Mesendoderm (in vitro differentiated cells): ENCODE measurements at regions not wholly inside any gene's neighbourhood (a gene's known extent, or its start where the extent isn't known, plus 50 kb on each side); places are given as distances from the start of the nearest gene placed in this dataset.

Experiments
- DNase-seq: peaks from one replicate; pipeline ENCODE4 v3.0.0; 2013
- H2AK5ac ChIP-seq: 2 replicates; pipeline ENCODE4 v1.6.1; 2013; ENCODE audit warnings: low read length, inconsistent platforms
- H2BK120ac ChIP-seq: 2 replicates; pipeline ENCODE4 v1.6.1; 2013; ENCODE audit warnings: low read depth, mild to moderate bottlenecking, low read length, moderate library complexity, mixed read lengths
- H2BK15ac ChIP-seq: replicated peaks from 2 replicates; pipeline ENCODE4 v1.6.1; 2013; ENCODE audit warnings: low read depth, mild to moderate bottlenecking, moderate library complexity
- H2BK5ac ChIP-seq: 2 replicates; pipeline ENCODE4 v1.6.1; 2013; ENCODE audit warnings: low read length, inconsistent platforms
- H3K18ac ChIP-seq: 2 replicates; pipeline ENCODE4 v1.6.1; 2013; ENCODE audit warnings: mild to moderate bottlenecking, low read length, mixed read lengths
- H3K23ac ChIP-seq: one replicate; pipeline ENCODE4 v1.6.1; 2013; ENCODE audit warnings: low read length
- H3K27ac ChIP-seq: 2 replicates; pipeline ENCODE4 v1.5.1; 2013; ENCODE audit warnings: low read depth, mild to moderate bottlenecking, inconsistent platforms, low read length, moderate library complexity
- H3K27me3 ChIP-seq: 2 replicates; pipeline ENCODE4 v1.6.1; 2013; ENCODE audit warnings: low read length, control low read depth, mild to moderate bottlenecking, inconsistent platforms; ENCODE audit not compliant: insufficient read depth, poor library complexity
- H3K36me3 ChIP-seq: 2 replicates; pipeline ENCODE4 v1.6.1; 2013; ENCODE audit warnings: low read length, inconsistent platforms; ENCODE audit not compliant: control insufficient read depth, insufficient read depth
- H3K4ac ChIP-seq: one replicate; pipeline ENCODE4 v1.6.1; 2013; ENCODE audit warnings: low read depth, mild to moderate bottlenecking, low read length, moderate library complexity
- H3K4me1 ChIP-seq: 2 replicates; pipeline ENCODE4 v1.6.1; 2013; ENCODE audit warnings: low read depth, low read length, inconsistent platforms; ENCODE audit not compliant: control insufficient read depth
- H3K4me2 ChIP-seq: 2 replicates; pipeline ENCODE4 v1.6.1; 2013; ENCODE audit warnings: low read length
- H3K4me3 ChIP-seq: 2 replicates; pipeline ENCODE4 v1.5.1; 2013; ENCODE audit warnings: mild to moderate bottlenecking, low read length
- H3K56ac ChIP-seq: one replicate; pipeline ENCODE4 v1.6.1; 2013; ENCODE audit warnings: low read length
- H3K79me1 ChIP-seq: 2 replicates; pipeline ENCODE4 v1.6.1; 2013; ENCODE audit warnings: low read length, inconsistent platforms
- H3K79me2 ChIP-seq: 2 replicates; pipeline ENCODE4 v1.6.1; 2013; ENCODE audit warnings: mild to moderate bottlenecking, low read length; ENCODE audit not compliant: control insufficient read depth, insufficient read depth
- H3K9ac ChIP-seq: 2 replicates; pipeline ENCODE4 v1.6.1; 2013; ENCODE audit warnings: low read length, inconsistent platforms
- H4K5ac ChIP-seq: one replicate; pipeline ENCODE4 v1.6.1; 2013; ENCODE audit warnings: low read length
- H4K8ac ChIP-seq: one replicate; pipeline ENCODE4 v1.6.1; 2013; ENCODE audit warnings: low read depth, mild to moderate bottlenecking, control low read depth, low read length, moderate library complexity
- WGBS: extraction: QIAGEN DNeasy Blood & Tissue Kit; methylation state at CpG from one replicate; pipeline ENCODE4 v1.1.7; 2013; ENCODE audit warnings: low lambda C conversion rate, missing lambda C conversion rate; ENCODE audit not compliant: insufficient coverage; ENCODE audit errors: extremely low coverage; 5-methylcytosine and 5-hydroxymethylcytosine counted together

DNA sequence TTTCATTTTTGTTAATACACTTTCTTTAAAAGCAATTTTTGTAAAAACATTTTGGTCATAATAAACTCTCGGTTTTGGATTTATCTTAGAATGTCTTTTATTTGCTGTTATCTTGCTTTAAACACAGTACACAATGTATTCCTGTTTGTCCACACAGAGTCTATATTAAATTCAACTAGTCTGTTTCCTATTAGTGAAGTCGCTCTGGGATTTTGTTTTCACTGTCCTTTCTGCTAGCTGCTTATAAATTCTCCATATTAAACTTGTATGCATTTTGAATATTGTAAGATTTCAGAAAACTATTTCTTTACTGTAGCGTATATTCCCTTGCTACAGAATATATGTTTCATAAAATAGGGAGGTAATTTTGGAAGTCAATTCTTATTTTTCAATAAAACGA, 630.2 kb downstream of the HDGFL1 start:
- WGBS: no CpG with 5 or more reads among the region's 4 CpGs
- H3K27ac ChIP-seq: no peak overlapping the region
- H3K36me3 ChIP-seq: no peaks in the 10 kb centered on the region
- no peak overlapping the region for H4K5ac ChIP-seq
- H3K56ac ChIP-seq: no peak overlapping the region
- H2BK15ac ChIP-seq: no peak overlapping the region
- no peak for DNase-seq
- H2BK5ac ChIP-seq: no peak overlapping the region
- H3K79me1 ChIP-seq: no peaks in the 10 kb centered on the region
- no peak overlapping the region for H3K18ac ChIP-seq
- H3K4ac ChIP-seq: no peak overlapping the region
- H3K23ac ChIP-seq: no peak overlapping the region
- H3K4me1 ChIP-seq: no peaks in the 10 kb centered on the region
- no peaks in the 10 kb centered on the region for H3K79me2 ChIP-seq
- no peak overlapping the region for H3K4me2 ChIP-seq
- no peak overlapping the region for H3K4me3 ChIP-seq
- no peak overlapping the region for H4K8ac ChIP-seq
- no peak overlapping the region for H2BK120ac ChIP-seq
- no peak overlapping the region for H3K9ac ChIP-seq
- H2AK5ac ChIP-seq: no peak overlapping the region
- no peaks in the 10 kb centered on the region for H3K27me3 ChIP-seq

- Histone ChIP-seq H3K4ac (no peak overlapping the region), H3K23ac (no peak overlapping the region), H3K4me1 (no peaks in the 10 kb centered on the region), H4K8ac (no peak overlapping the region), H3K79me1 (no peaks in the 10 kb centered on the region), H2BK15ac (no peak overlapping the region), H3K18ac (no peak overlapping the region), H3K4me3 (no peak overlapping the region), H3K56ac (no peak overlapping the region), H3K27me3 (no peaks in the 10 kb centered on the region), H2BK120ac (no peak overlapping the region), H4K5ac (no peak overlapping the region), H2BK5ac (no peak overlapping the region), H3K79me2 (no peaks in the 10 kb centered on the region), H3K9ac (no peak overlapping the region), H3K4me2 (no peak overlapping the region), H3K27ac (no peak overlapping the region), H2AK5ac (no peak overlapping the region), H3K36me3 (no peaks in the 10 kb centered on the region)
- WGBS: no CpG with 5 or more reads among the region's 3 CpGs
- no peak for DNase-seq
Observed at GRCh38 chr6:23200946-23201345, 631.6 kb downstream of the HDGFL1 start.

GRCh38 chr6:23202207-23202606, 632.8 kb downstream of the HDGFL1 start:
- Histone ChIP-seq H2AK5ac (no peak overlapping the region), H2BK15ac (no peak overlapping the region), H3K36me3 (no peaks in the 10 kb centered on the region), H3K23ac (no peak overlapping the region), H3K18ac (no peak overlapping the region), H3K4ac (no peak overlapping the region), H4K8ac (no peak overlapping the region), H3K27me3 (no peaks in the 10 kb centered on the region), H3K9ac (no peak overlapping the region), H4K5ac (no peak overlapping the region), H2BK5ac (no peak overlapping the region), H2BK120ac (no peak overlapping the region), H3K79me2 (no peaks in the 10 kb centered on the region), H3K56ac (no peak overlapping the region), H3K4me1 (no peaks in the 10 kb centered on the region), H3K4me2 (no peak overlapping the region), H3K4me3 (no peak overlapping the region), H3K79me1 (no peaks in the 10 kb centered on the region), H3K27ac (no peak overlapping the region)
- DNase-seq: no peak
- WGBS: no CpG with 5 or more reads among the region's 5 CpGs

DNA sequence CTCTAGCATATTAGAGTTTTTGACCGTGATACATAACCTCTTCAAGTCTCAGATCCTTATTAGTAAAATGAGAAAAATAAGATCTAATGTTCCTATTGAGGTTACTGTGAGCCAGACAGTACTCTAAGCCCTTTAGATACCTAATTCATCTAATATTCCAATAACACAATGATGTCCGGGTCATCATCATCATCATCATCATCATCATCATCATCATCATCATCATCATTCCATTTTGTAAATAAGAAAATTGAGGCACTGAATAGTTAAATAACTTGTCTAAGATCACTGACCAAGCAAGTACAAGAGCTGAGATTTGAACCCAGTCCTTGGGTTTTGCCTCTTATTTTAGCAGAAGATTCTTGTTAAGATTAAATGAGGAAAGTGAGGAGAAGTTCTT, 643.0 kb downstream of the HDGFL1 start:
- Histone ChIP-seq H3K27me3 (no peaks in the 10 kb centered on the region), H3K9ac (no peak overlapping the region), H3K23ac (no peak overlapping the region), H3K56ac (no peak overlapping the region), H2BK120ac (no peak overlapping the region), H3K4me1 (no peaks in the 10 kb centered on the region), H2AK5ac (no peak overlapping the region), H3K36me3 (no peaks in the 10 kb centered on the region), H3K79me2 (no peaks in the 10 kb centered on the region), H3K27ac (no peak overlapping the region), H4K5ac (no peak overlapping the region), H2BK5ac (no peak overlapping the region), H4K8ac (no peak overlapping the region), H3K79me1 (no peaks in the 10 kb centered on the region), H3K4me2 (no peak overlapping the region), H3K4ac (no peak overlapping the region), H2BK15ac (no peak overlapping the region), H3K4me3 (no peak overlapping the region), H3K18ac (no peak overlapping the region)
- no CpG with 5 or more reads among the region's 2 CpGs for WGBS
- DNase-seq: no peak

DNA sequence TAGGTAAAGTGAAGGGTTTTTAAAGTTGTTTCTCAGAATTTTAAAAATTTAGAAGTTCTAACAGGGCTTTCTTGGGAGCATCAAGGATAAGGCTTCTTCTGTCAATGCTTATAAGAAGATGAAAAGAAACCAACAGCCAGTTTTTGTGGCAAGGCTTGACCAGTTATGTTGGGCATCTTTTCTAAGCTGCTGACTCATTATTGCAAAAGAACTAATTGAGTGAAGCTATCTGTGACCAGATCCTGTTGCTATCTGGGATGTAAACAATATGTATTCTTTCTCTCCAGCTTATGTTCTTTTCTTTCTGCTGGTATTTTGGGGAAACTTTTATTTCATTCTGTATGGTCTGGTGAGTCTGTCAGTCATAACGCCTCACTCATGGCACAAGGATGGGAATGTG, 643.8 kb downstream of the HDGFL1 start:
- H2BK5ac ChIP-seq: no peak overlapping the region
- H3K4me3 ChIP-seq: no peak overlapping the region
- no peak overlapping the region for H2BK120ac ChIP-seq
- no peaks in the 10 kb centered on the region for H3K79me2 ChIP-seq
- DNase-seq: no peak
- no peaks in the 10 kb centered on the region for H3K79me1 ChIP-seq
- H4K8ac ChIP-seq: no peak overlapping the region
- H3K23ac ChIP-seq: no peak overlapping the region
- H3K9ac ChIP-seq: no peak overlapping the region
- H3K18ac ChIP-seq: no peak overlapping the region
- no peak overlapping the region for H2AK5ac ChIP-seq
- H3K4me1 ChIP-seq: no peaks in the 10 kb centered on the region
- no peak overlapping the region for H3K4ac ChIP-seq
- WGBS: no CpG with 5 or more reads among the region's 1 CpG
- no peak overlapping the region for H3K56ac ChIP-seq
- no peak overlapping the region for H4K5ac ChIP-seq
- H3K36me3 ChIP-seq: no peaks in the 10 kb centered on the region
- H2BK15ac ChIP-seq: no peak overlapping the region
- H3K4me2 ChIP-seq: no peak overlapping the region
- no peak overlapping the region for H3K27ac ChIP-seq
- H3K27me3 ChIP-seq: no peaks in the 10 kb centered on the region

GRCh38 chr6:23213651-23214050, 644.3 kb downstream of the HDGFL1 start:
- Histone ChIP-seq H3K36me3 (no peaks in the 10 kb centered on the region), H2AK5ac (no peak overlapping the region), H3K4me1 (no peaks in the 10 kb centered on the region), H3K27me3 (no peaks in the 10 kb centered on the region), H3K4me2 (no peak overlapping the region), H3K4ac (no peak overlapping the region), H4K5ac (no peak overlapping the region), H2BK5ac (no peak overlapping the region), H3K4me3 (no peak overlapping the region), H3K23ac (no peak overlapping the region), H2BK15ac (no peak overlapping the region), H2BK120ac (no peak overlapping the region), H3K79me1 (no peaks in the 10 kb centered on the region), H3K27ac (no peak overlapping the region), H3K9ac (no peak overlapping the region), H3K79me2 (no peaks in the 10 kb centered on the region), H3K56ac (no peak overlapping the region), H3K18ac (no peak overlapping the region), H4K8ac (no peak overlapping the region)
- DNase-seq: no peak
